Pancreas (tissue), 10 donors: ENCODE measurements at regions not wholly inside any gene's neighbourhood (a gene's known extent, or its start where the extent isn't known, plus 50 kb on each side); places are given as distances from the start of the nearest gene placed in this dataset.

ENCODE experiments used
- ATAC-seq, 4 donors: fragments of 200-7000 bp; cut with Tn5 transposase; one replicate each; pipeline versions ENCODE4 v1.8.0 to v1.9.1; 2020; ENCODE audit warnings: mild to moderate bottlenecking in 4 of 4, moderate library complexity in 4 of 4
- DNase-seq, 6 donors: peaks; one replicate each; pipeline ENCODE4 v3.0.0-alpha.2; 2020
- FAIRE-seq: peaks from 2 replicates; lab custom pipeline; 2012; peaks lifted over from hg19 to GRCh38; lab: Jason Lieb, UNC
- H3K27ac ChIP-seq, 4 donors: fragments of 200-600 bp; sonication (generic); 1 replicate in 3 of 4; 2 replicates in 1 of 4; pipeline versions ENCODE4 v1.5.0 to v1.8.0; 2020
- H3K27me3 ChIP-seq, 4 donors: fragments of 200-600 bp; one replicate each; pipeline ENCODE4 v1.8.0; 2021
- H3K36me3 ChIP-seq, 3 donors: fragments of 200-600 bp; sonication (generic) in 1 of 3; one replicate each; pipeline versions ENCODE4 v1.5.0 to v1.8.0; 2020 to 2021
- H3K4me1 ChIP-seq, 3 donors: fragments of 200-600 bp; one replicate each; pipeline ENCODE4 v1.8.0; 2021
- H3K4me3 ChIP-seq, 4 donors: fragments of 200-600 bp; sonication (generic) in 2 of 4; one replicate each; pipeline versions ENCODE4 v1.5.0 to v1.8.0; 2020 to 2021
- H3K9me3 ChIP-seq, 4 donors: fragments of 200-600 bp; one replicate each; pipeline ENCODE4 v1.8.0; 2021
- CTCF ChIP-seq, 4 donors: fragments of 200-600 bp; sonication (generic) in 3 of 4; IDR thresholded peaks; one replicate each; pipeline versions ENCODE4 v1.5.0 to v1.8.0; 2021; ENCODE audit warnings: antibody characterized with exemption in 4 of 4
- WGBS, 2 donors: extraction: QIAGEN DNeasy Blood & Tissue Kit; methylation state at CpG; one replicate each; pipeline ENCODE4 v1.1.7; 2013; 5-methylcytosine and 5-hydroxymethylcytosine counted together
- intact Hi-C, 3 donors: fragments of 100-400 bp; cut with DNase I; formaldehyde crosslinking; loops; one replicate each; pipeline versions ENCODE4 v1.11.1 to v1.14.2; 2022
- donor health status: healthy with polysubstance abuse.
- donor health status: DM: no; HTN: no; CAD: no; lungs with moderate emphysema.
- donor health status: DM: no; HTN: no; CAD: no.
- donor health status: control.
- donor health status: control.
- donor health status: Bipolar disorder and iron deficiency.
- donor health status: DM: yes; HTN: yes; CAD: no.
- donor health status: DM: no; HTN: no; CAD: no.
- donor health status: DM: no; HTN: no; CAD: no.
- donor health status: DM: yes; HTN: yes; CAD: no.

- no peak for TF ChIP-seq CTCF (IDR thresholded peaks at IDR 0.05)
- intact Hi-C loops, result no loop called here
- no peaks in the 10 kb centered on the region for H3K36me3 ChIP-seq
- no peak overlapping the region for H3K4me3 ChIP-seq
- ATAC-seq, result no peak
- WGBS, 2 donors, result 68 to 85% methylated on average over 5 of the region's 5 CpGs
- H3K27me3 ChIP-seq, result no peaks in the 10 kb centered on the region
- no peak overlapping the region for H3K27ac ChIP-seq
- H3K9me3 ChIP-seq, result no peaks in the 10 kb centered on the region
- no peak for FAIRE-seq
- peak in 2 of 6 donors; percentile 5 to 34 for DNase-seq
- H3K4me1 ChIP-seq, result no peaks in the 10 kb centered on the region
Measured at GRCh38 chr11:69212798-69213110, 57.0 kb downstream of the SMIM38 start.

- Histone ChIP-seq H3K27ac (no peak overlapping the region), H3K9me3 (no peaks in the 10 kb centered on the region), H3K4me1 (no peaks in the 10 kb centered on the region), H3K27me3 (no peaks in the 10 kb centered on the region), H3K36me3 (no peaks in the 10 kb centered on the region), H3K4me3 (no peak overlapping the region)
- FAIRE-seq (no peak), DNase-seq (peak in 2 of 6 donors; percentile 3 to 28), ATAC-seq (no peak)
- intact Hi-C loops, result no loop called here
- no peak for TF ChIP-seq CTCF (IDR thresholded peaks at IDR 0.05)
- WGBS, 2 donors, result 85 to 90% methylated on average over 9 of the region's 9 CpGs
Measured at GRCh38 chr11:69213316-69213715, 57.6 kb downstream of the SMIM38 start.

GRCh38 chr11:69213964-69214363, 58.2 kb downstream of the SMIM38 start:
- Histone ChIP-seq H3K27me3 (no peaks in the 10 kb centered on the region), H3K4me3 (no peak overlapping the region), H3K27ac (no peak overlapping the region), H3K4me1 (no peaks in the 10 kb centered on the region), H3K9me3 (no peaks in the 10 kb centered on the region), H3K36me3 (no peaks in the 10 kb centered on the region)
- intact Hi-C loops, result no loop called here
- ATAC-seq, result no peak
- TF ChIP-seq CTCF (IDR thresholded peaks at IDR 0.05), result no peak
- peak in 1 of 6 donors; percentile 2 for DNase-seq
- WGBS, 2 donors, result 75 to 84% methylated on average over 1 of the region's 1 CpG
- no peak for FAIRE-seq

GRCh38 chr11:69215216-69215615, 59.5 kb downstream of the SMIM38 start:
- Histone ChIP-seq H3K9me3 (no peaks in the 10 kb centered on the region), H3K27ac (no peak overlapping the region), H3K4me3 (no peak overlapping the region), H3K36me3 (no peaks in the 10 kb centered on the region), H3K27me3 (no peaks in the 10 kb centered on the region), H3K4me1 (no peaks in the 10 kb centered on the region)
- intact Hi-C loops, result no loop called here
- no peak for ATAC-seq
- no peak for TF ChIP-seq CTCF (IDR thresholded peaks at IDR 0.05)
- DNase-seq, result peak in 1 of 6 donors; percentile 2
- no peak for FAIRE-seq
- 47 to 63% methylated on average over 1 of the region's 1 CpG for WGBS, 2 donors

GRCh38 chr11:69215784-69216415, 60.2 kb downstream of the SMIM38 start:
- Histone ChIP-seq H3K9me3 (no peaks in the 10 kb centered on the region), H3K36me3 (no peaks in the 10 kb centered on the region), H3K4me3 (no peak overlapping the region), H3K27me3 (no peaks in the 10 kb centered on the region), H3K4me1 (no peaks in the 10 kb centered on the region), H3K27ac (no peak overlapping the region)
- no peak for TF ChIP-seq CTCF (IDR thresholded peaks at IDR 0.05)
- intact Hi-C loops, result no loop called here
- WGBS, 2 donors, result 75 to 79% methylated on average over 6 of the region's 6 CpGs
- DNase-seq, result peak in 1 of 6 donors; percentile 3
- no peak for FAIRE-seq
- no peak for ATAC-seq
